GM12892 (cell line): ENCODE measurements at regions not wholly inside any gene's neighbourhood (a gene's known extent, or its start where the extent isn't known, plus 50 kb on each side); places are given as distances from the start of the nearest gene placed in this dataset.

ENCODE experiments used
- POLR2A ChIP-seq: IDR thresholded peaks from 2 replicates; pipeline ENCODE4 v1.6.1; 2011; ENCODE audit warnings: low read depth, low read length, control low read depth
- POLR2AphosphoS5 ChIP-seq: IDR thresholded peaks from 2 replicates; pipeline ENCODE4 v1.6.1; 2011; ENCODE audit warnings: low read depth, low read length, control low read depth
- TAF1 ChIP-seq: IDR thresholded peaks from 2 replicates; pipeline ENCODE4 v1.6.1; 2011; ENCODE audit warnings: low read depth, mild to moderate bottlenecking, control low read depth, low read length, borderline replicate concordance

DNA sequence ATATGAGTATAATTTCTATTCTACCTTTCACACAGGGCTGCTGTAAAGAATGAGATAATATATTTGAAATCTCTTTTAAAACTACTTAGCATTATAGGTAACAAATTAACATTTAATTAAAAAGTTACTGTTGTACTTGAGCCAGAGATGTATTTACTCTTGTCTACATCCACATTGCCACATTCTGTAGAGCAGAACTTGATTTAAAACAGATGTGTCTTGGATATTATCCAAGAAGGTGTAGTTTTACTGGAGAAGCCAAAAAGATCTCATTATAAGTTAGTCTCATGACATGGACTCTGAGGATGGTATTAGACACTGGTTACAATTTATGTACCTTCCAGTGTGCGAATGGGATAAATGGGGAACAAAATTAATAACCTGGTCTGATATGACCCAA, 293.1 kb upstream of the CCNH start:
- TF ChIP-seq POLR2AphosphoS5 (no peak), POLR2A (no peak), TAF1 (no peak)
